HepG2 (cell line): ENCODE measurements at regions not wholly inside any gene's neighbourhood (a gene's known extent, or its start where the extent isn't known, plus 50 kb on each side); places are given as distances from the start of the nearest gene placed in this dataset.

Experiments used
- ATAC-seq: fragments of 200-7000 bp; cut with Tn5 transposase; 3 replicates; pipeline ENCODE4 v1.9.1; 2020; ENCODE audit warnings: mild to moderate bottlenecking, moderate library complexity
- BruUV-seq: library from RNA; stranded (reverse); fragments of 400-500 nt; replicated peaks from 2 replicates; lab custom pipeline; 2021; lab: Mats Ljungman, UMichigan
- CTCF ChIA-PET: fragments of 300-600 bp; formaldehyde crosslinking; extraction: SDS; loops from one replicate; lab custom pipeline; 2021; ENCODE audit warnings: low total read pairs, inconsistent platforms, low intra/inter-chr PET ratio; lab: Yijun Ruan, JAX
- POLR2A ChIA-PET: fragments of 350-600 bp; sonication (Branson Sonifier 250); formaldehyde crosslinking; loops from one replicate; lab custom pipeline; 2020; ENCODE audit warnings: antibody characterized with exemption, inconsistent platforms; lab: Yijun Ruan, JAX
- DNase-seq: peaks from one replicate; pipeline ENCODE4 v3.0.0-alpha.2; 2015; ENCODE audit warnings: low spot score
- FAIRE-seq: peaks from 3 replicates; lab custom pipeline; 2011; peaks lifted over from hg19 to GRCh38; lab: Jason Lieb, UNC
- H2AFZ ChIP-seq: one replicate; pipeline ENCODE4 v1.6.1; 2011; ENCODE audit warnings: low read length, inconsistent platforms
- H3K27ac ChIP-seq: fragments of 300-600 bp; 3 replicates; pipeline ENCODE4 v1.8.0; 2011; ENCODE audit warnings: mixed run types, mild to moderate bottlenecking, mixed read lengths, low read length, inconsistent platforms; ENCODE audit not compliant: insufficient read depth; ENCODE audit errors: extremely low read length
- H3K27me3 ChIP-seq, 2 experiments: fragments of 200-600 bp in 1 of 2; 2 replicates in 1 of 2; 3 replicates in 1 of 2; pipeline versions ENCODE4 v1.6.0 to v1.8.0; 2011; ENCODE audit warnings: low read length in 2 of 2, mild to moderate bottlenecking in 2 of 2, moderate library complexity in 2 of 2, inconsistent platforms in 1 of 2; ENCODE audit not compliant: insufficient read depth in 2 of 2, control insufficient read depth in 1 of 2
- H3K36me3 ChIP-seq, 2 experiments: fragments of 200-600 bp in 1 of 2; replicated peaks in 1 of 2; 2 replicates in 1 of 2; 3 replicates in 1 of 2; pipeline versions ENCODE4 v1.5.1 to v1.8.0; 2011; ENCODE audit warnings: low read length in 2 of 2, inconsistent platforms in 1 of 2; ENCODE audit not compliant: insufficient read depth in 2 of 2, control insufficient read depth in 1 of 2
- H3K4me1 ChIP-seq: 2 replicates; pipeline ENCODE4 v1.5.1; 2012; ENCODE audit warnings: low read length, inconsistent platforms; ENCODE audit not compliant: insufficient read depth
- H3K4me2 ChIP-seq: 2 replicates; pipeline ENCODE4 v1.6.0; 2011; ENCODE audit warnings: low read depth, low read length, inconsistent platforms
- H3K4me3 ChIP-seq, 3 experiments: fragments of 200-600 bp in 1 of 3; sonication (generic), shearing (Covaris generic) in 1 of 3; replicated peaks in 1 of 3; 2 replicates each; pipeline ENCODE4 v1.5.1; 2011 to 2016; ENCODE audit warnings: low read length in 3 of 3, inconsistent platforms in 2 of 3, low read depth in 2 of 3, mild to moderate bottlenecking in 2 of 3, control low read depth in 1 of 3, mixed read lengths in 1 of 3; ENCODE audit not compliant: insufficient read depth in 1 of 3
- H3K79me2 ChIP-seq: one replicate; pipeline ENCODE4 v1.6.1; 2011; ENCODE audit warnings: low read length, inconsistent platforms; ENCODE audit not compliant: insufficient read depth
- H3K9ac ChIP-seq: 2 replicates; pipeline ENCODE4 v1.6.0; 2011; ENCODE audit warnings: mild to moderate bottlenecking, low read depth, low read length, inconsistent platforms; ENCODE audit not compliant: insufficient read depth
- H3K9me3 ChIP-seq: 2 replicates; pipeline ENCODE4 v1.5.1; 2012; ENCODE audit warnings: mild to moderate bottlenecking, low read length
- H4K20me1 ChIP-seq: 2 replicates; pipeline ENCODE4 v1.6.0; 2011; ENCODE audit warnings: inconsistent platforms, mild to moderate bottlenecking, low read length, moderate library complexity; ENCODE audit not compliant: insufficient read depth
- ATF7-NPFF ChIP-seq: sonication (generic); formaldehyde crosslinking; IDR thresholded peaks from 2 replicates; pipeline ENCODE4 v1.8.1; 2023; ENCODE audit warnings: mild to moderate bottlenecking, low read depth, missing genetic modification reagents, moderate library complexity
- CBX2 ChIP-seq, 2 experiments: fragments of 200-600 bp in 1 of 2; sonication (generic); formaldehyde crosslinking in 1 of 2; IDR thresholded peaks; 2 replicates each; pipeline versions ENCODE4 v1.7.0 to v1.8.1; 2018 to 2022; ENCODE audit warnings: low read depth in 2 of 2, low read length in 1 of 2, mild to moderate bottlenecking in 1 of 2, missing genetic modification reagents in 1 of 2
- CTCF ChIP-seq: sonication (generic); formaldehyde crosslinking; IDR thresholded peaks from 2 replicates; pipeline ENCODE4 v1.5.0; 2020; ENCODE audit warnings: mild to moderate bottlenecking, missing genetic modification reagents, moderate library complexity
- ETV5 ChIP-seq: IDR thresholded peaks from 2 replicates; pipeline ENCODE4 v1.6.1; 2018; ENCODE audit warnings: missing biosample characterization, missing genetic modification reagents, inconsistent platforms, borderline replicate concordance
- GABPA ChIP-seq, 2 experiments: IDR thresholded peaks; 2 replicates each; pipeline ENCODE4 v1.6.1; 2011 to 2016; ENCODE audit warnings: low read depth in 2 of 2, low read length in 1 of 2, missing biosample characterization in 1 of 2, missing genetic modification characterization in 1 of 2
- HIC2 ChIP-seq: sonication (generic); formaldehyde crosslinking; IDR thresholded peaks from 2 replicates; pipeline ENCODE4 v1.9.0; 2022; ENCODE audit warnings: low read depth, missing genetic modification reagents
- MAFF ChIP-seq: IDR thresholded peaks from 2 replicates; pipeline ENCODE4 v1.6.1; 2011; ENCODE audit warnings: low read depth, low read length, improper control_type of control experiment
- MAFK ChIP-seq, 2 experiments: IDR thresholded peaks in 1 of 2; conservative IDR thresholded peaks in 1 of 2; 2 replicates each; pipeline ENCODE4 v1.6.1; 2011; ENCODE audit warnings: improper control_type of control experiment in 2 of 2, low read length in 2 of 2
- NFE2 ChIP-seq: sonication (generic); formaldehyde crosslinking; IDR thresholded peaks from 2 replicates; pipeline ENCODE4 v1.4.0; 2020; ENCODE audit warnings: missing genetic modification reagents
- SNAI1 ChIP-seq: sonication (generic); formaldehyde crosslinking; IDR thresholded peaks from 2 replicates; pipeline ENCODE4 v1.5.0; 2020; ENCODE audit warnings: mild to moderate bottlenecking, missing genetic modification reagents, borderline replicate concordance
- THAP8 ChIP-seq: sonication (generic); formaldehyde crosslinking; IDR thresholded peaks from 2 replicates; pipeline ENCODE4 v1.5.1; 2020; ENCODE audit warnings: missing genetic modification reagents, mild to moderate bottlenecking, borderline replicate concordance
- ZNF350 ChIP-seq: sonication (generic); formaldehyde crosslinking; IDR thresholded peaks from 2 replicates; pipeline ENCODE4 v1.4.0; 2020; ENCODE audit warnings: mild to moderate bottlenecking, low read depth, missing genetic modification reagents, borderline replicate concordance
- ZNF451 ChIP-seq: sonication (generic); formaldehyde crosslinking; IDR thresholded peaks from 2 replicates; pipeline ENCODE4 v1.5.0; 2020; ENCODE audit warnings: mild to moderate bottlenecking, missing genetic modification reagents
- ZNF737 ChIP-seq: sonication (generic); formaldehyde crosslinking; IDR thresholded peaks from 2 replicates; pipeline ENCODE4 v1.5.0; 2020; ENCODE audit warnings: missing genetic modification reagents, mild to moderate bottlenecking, borderline replicate concordance
- ZNF780A ChIP-seq: sonication (generic); formaldehyde crosslinking; IDR thresholded peaks from 2 replicates; pipeline ENCODE4 v1.8.0; 2022; ENCODE audit warnings: mild to moderate bottlenecking, missing genetic modification reagents, moderate library complexity
- ZNF879 ChIP-seq: sonication (generic); formaldehyde crosslinking; IDR thresholded peaks from 2 replicates; pipeline ENCODE4 v1.8.1; 2023; ENCODE audit warnings: missing genetic modification reagents
- ZNF891 ChIP-seq: sonication (generic); formaldehyde crosslinking; IDR thresholded peaks from 2 replicates; pipeline ENCODE4 v1.5.0; 2020; ENCODE audit warnings: mild to moderate bottlenecking, missing genetic modification reagents
- ZZZ3 ChIP-seq: sonication (generic); formaldehyde crosslinking; IDR thresholded peaks from 2 replicates; pipeline ENCODE4 v1.4.0; 2020; ENCODE audit warnings: missing genetic modification reagents, mild to moderate bottlenecking, borderline replicate concordance
- WGBS: methylation state at CpG from one replicate; pipeline ENCODE4 v1.1.6; 2017; ENCODE audit warnings: low lambda C conversion rate; 5-methylcytosine and 5-hydroxymethylcytosine counted together
- in situ Hi-C: cut with HindIII; loops from 2 replicates; pipeline ENCODE4 v1.10.0; 2017; ENCODE audit warnings: low pct_unique_long_range_greater_than_20kb; ENCODE audit not compliant: extremely low pct_ligation_motif_present
- intact Hi-C: fragments of 100-400 bp; cut with micrococcal nuclease; formaldehyde crosslinking; loops from one replicate; pipeline ENCODE4 v1.10.0; 2022; ENCODE audit not compliant: unreplicated experiment

DNA sequence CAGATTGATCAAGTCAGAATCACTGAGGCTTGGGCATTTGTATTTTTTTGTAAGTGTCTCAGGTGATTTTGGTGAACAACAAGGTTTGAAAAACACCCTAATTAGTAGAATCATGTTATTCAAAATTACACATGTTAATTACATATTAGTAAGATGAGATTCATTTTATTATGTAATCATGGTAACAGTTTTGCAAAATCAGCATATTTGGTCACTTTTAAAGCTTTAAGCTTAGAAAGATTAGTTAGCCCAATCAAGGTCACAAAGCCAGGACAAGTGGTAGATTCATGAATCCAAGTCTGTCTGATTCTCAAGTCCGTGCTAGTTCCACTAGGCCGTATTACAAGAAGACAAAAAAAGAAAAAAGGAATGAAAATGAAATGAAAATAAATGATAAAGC, 218.4 kb upstream of the FAR2 start (continued):
- TF ChIP-seq CTCF (CRISPR knock-in tag) (no peak), CBX2 (IDR thresholded peaks at IDR 0.05; ENCODE audit: low read depth, low read length) (no peak), CBX2 (CRISPR knock-in tag; IDR thresholded peaks at IDR 0.05; ENCODE audit: low read depth) (no peak), THAP8 (CRISPR knock-in tag) (no peak), ZNF451 (no peak), ETV5 (CRISPR knock-in tag) (no peak), MAFF (peak; percentile 94), MAFK (conservative IDR thresholded peaks at IDR 0.05 in 1 of 2, IDR thresholded peaks at IDR 0.05 in 1 of 2; ENCODE audit: low read length in 2 of 2) (peak; percentile 92 to 96), HIC2 (CRISPR knock-in tag) (no peak), SNAI1 (CRISPR knock-in tag) (no peak)
- TF ChIP-seq, all 625 proteins: peak for 2

DNA sequence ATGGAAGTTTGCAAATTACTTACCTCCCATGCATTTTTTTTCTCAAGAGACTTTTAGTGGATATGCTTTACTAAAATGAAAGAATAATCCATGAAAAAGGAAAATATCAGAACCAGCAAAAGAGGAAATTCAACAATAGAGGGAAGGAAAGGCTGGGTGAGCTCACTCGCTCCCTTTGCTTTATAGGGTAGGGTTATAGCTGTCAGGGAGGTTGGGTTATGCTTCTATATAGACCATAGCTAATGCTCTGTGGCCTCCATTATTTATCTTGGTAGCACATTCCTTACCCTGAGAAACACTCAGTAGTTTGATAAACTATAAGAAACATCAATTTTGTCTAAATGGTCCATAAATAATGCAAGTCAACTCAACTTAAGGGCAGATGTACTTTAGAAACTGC, 215.9 kb upstream of the FAR2 start:
- 0% methylated on average over 1 of the region's 1 CpG for WGBS
- H3K9ac ChIP-seq: no peak overlapping the region
- ChIA-PET POLR2A (no interaction called here), CTCF (no interaction called here)
- H3K79me2 ChIP-seq: no peaks in the 10 kb centered on the region
- no TSS peak for BruUV-seq
- H3K36me3 ChIP-seq: no peaks in the 10 kb centered on the region
- H3K9me3 ChIP-seq: no peaks in the 10 kb centered on the region
- no peak overlapping the region for H3K4me2 ChIP-seq
- H3K27ac ChIP-seq: no peak overlapping the region
- no peak overlapping the region for H2AFZ ChIP-seq
- no peak for DNase-seq
- ATAC-seq: no peak
- H4K20me1 ChIP-seq: no peaks in the 10 kb centered on the region
- no peaks in the 10 kb centered on the region for H3K4me1 ChIP-seq
- intact Hi-C loops: no loop called here
- no peaks in the 10 kb centered on the region for H3K27me3 ChIP-seq
- in situ Hi-C loops: no loop called here
- H3K4me3 ChIP-seq: no peak overlapping the region
- no peak for FAIRE-seq
- TF ChIP-seq ZNF891 (CRISPR knock-in tag) (no peak), ZNF879 (CRISPR knock-in tag) (no peak), GABPA (IDR thresholded peaks at IDR 0.05; ENCODE audit: low read depth, low read length) (no peak), GABPA (CRISPR knock-in tag; IDR thresholded peaks at IDR 0.05; ENCODE audit: low read depth) (no peak), ZNF737 (CRISPR knock-in tag) (no peak), CTCF (CRISPR knock-in tag) (no peak), NFE2 (no peak), ZNF350 (CRISPR knock-in tag) (no peak), ATF7-NPFF (no peak), ZNF780A (CRISPR knock-in tag) (no peak), ZZZ3 (CRISPR knock-in tag) (no peak)
